ENCODE measurements at regions not wholly inside any gene's neighbourhood (a gene's known extent, or its start where the extent isn't known, plus 50 kb on each side); places are given as distances from the start of the nearest gene placed in this dataset.

DNA sequence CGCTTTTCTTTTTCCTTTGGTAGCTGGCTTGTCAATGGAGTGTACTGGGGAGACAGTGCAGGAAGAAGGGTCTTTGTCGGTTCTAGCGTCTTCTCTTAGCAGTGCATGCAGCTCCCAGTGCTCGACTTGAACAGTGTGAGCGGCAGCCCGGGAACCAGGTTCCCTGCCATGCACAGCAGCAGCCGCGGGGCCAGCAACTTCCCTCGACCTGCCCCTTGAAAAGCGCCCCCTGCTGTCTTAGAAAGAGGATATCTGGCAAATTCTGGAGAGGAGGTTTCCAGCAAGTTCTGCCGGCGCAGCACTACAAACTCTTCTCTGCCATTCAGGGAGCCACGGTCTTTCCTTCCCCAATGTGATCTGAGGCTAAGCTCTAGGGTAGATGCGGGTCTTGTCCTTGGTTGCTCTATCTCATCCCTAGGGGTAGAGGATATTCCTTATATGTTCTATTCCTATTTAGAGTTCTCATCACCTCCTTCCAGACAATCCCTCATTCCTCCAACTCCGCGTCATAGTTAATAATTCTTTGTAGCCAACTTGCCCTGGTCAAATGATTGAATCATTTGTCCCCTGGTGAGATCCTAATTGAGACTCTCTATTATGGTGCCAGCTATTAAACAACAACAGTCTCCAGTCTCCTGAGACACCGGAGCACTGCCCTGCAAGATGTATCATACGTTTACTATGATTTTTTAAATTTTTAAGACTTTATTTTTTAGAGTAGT is 451.3 kb downstream of the PMP22 start:
- no peak for DNase-seq (ENCODE audit: low spot score)

DNA sequence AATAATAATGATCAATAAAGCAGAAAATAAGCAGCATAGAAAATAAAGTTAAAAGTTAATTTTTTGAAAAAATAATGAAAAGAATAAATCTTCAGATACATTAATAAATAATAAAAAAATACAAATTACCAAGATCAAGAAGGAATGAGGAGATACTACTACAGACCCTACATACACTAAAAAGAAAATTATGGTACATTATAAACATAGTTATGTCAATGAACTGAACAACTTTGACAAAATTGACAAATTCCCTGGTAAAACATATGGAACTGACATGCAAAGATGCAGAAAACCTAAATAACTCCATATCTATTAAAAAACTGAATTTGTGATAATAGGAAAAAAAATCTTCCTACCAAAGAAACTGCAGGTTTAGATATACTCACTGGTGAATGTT is 456.7 kb downstream of the PMP22 start:
- no peak for DNase-seq (ENCODE audit: low spot score)

DNA sequence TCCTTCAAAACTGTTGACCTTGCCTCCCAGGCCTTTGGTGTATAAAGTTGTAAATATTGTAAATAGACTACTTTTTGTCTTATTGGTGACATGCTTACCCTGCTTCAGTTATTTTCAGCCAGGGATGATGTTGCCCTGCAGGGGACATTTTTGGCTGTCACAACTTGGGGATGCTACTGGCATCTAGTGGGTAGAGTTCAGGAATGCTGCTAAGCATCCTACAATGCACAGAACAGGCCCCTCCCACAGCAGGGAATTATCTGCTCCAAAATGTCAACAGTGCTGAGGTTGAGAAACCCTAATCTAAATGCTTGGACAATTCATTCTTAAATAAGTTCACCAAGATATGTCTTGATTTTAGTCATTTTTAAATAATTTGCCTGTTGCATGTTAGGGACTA is 459.8 kb downstream of the PMP22 start:
- peak; percentile 7 for DNase-seq (ENCODE audit: low spot score)

DNA sequence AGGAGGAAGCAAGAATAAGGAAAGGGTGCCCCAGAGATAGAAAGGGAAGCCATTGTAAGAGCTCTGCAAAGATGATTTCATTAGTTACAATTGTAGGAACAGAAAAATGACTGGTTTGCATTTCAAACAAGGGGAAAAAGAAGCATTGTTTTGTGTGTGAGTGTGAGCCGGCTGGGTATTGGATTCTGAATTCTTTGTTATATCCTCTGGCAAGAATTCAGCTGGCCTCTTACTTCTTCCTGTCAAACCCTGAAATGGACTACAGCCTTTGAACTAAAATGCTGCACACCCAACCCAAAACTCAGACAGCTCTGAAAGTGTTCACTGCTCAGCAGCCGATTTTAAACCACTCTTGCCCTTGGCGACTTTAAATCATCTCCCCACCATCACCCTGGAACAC is 461.3 kb downstream of the PMP22 start:
- no peak for DNase-seq (ENCODE audit: low spot score)

DNA sequence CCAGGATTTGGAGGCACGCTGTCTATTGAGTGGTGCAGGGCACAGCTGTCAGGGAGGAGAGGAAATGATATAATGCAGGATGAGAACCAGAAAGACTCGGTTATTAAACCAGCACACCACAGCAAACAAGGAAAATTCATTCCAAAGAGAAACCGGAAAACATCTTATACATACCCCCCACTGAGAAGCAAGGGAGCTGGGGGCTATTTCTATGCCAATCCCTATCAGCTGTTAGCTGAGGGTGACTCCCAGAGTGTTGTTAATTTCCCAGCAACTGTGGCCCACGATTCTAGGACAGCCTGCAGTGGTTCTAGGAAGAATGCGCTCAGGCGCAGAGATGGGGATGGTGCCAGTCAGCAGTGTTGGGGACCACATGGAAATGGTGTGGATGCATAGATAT is 467.3 kb downstream of the PMP22 start:
- DNase-seq (ENCODE audit: low spot score): no peak

DNA sequence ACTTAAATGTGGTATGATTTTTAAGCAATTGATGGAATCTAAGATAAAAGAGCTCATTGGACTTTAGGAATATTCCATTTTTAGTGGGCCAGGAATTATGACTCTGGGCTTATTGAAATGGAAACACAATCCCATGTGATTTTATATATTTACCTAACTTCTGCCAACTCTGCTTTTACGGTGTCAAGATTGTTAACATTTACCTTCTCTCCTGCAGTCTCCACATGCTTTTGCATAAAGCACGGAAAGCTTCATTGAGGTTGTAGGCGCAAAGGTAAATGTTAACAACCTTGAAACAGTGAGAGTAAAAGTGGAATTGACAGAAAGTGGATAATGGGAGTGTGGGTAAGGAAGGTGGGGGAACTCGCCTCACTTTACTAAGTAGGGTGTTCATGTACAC is 468.1 kb downstream of the PMP22 start:
- DNase-seq (ENCODE audit: low spot score): no peak

DNA sequence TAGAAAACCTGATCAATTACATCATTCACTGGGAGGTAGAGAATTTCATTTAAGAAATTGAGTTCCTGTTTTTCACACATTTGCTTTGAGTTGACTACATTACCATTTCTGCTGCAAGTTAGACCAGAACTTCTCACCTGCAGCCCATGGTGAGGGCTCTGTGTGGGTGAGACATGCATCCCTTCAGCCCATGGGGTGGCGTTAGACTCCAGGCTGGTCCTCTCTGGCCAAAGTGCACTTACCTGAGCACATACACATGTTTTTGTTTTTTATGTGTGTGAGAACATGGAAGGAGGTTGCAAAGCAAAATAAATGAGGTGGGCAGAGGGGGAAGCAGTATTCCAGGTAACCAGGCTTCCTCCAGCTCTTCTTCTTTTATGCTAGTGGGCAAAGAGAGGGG is 470.2 kb downstream of the PMP22 start:
- no peak for DNase-seq (ENCODE audit: low spot score)

DNA sequence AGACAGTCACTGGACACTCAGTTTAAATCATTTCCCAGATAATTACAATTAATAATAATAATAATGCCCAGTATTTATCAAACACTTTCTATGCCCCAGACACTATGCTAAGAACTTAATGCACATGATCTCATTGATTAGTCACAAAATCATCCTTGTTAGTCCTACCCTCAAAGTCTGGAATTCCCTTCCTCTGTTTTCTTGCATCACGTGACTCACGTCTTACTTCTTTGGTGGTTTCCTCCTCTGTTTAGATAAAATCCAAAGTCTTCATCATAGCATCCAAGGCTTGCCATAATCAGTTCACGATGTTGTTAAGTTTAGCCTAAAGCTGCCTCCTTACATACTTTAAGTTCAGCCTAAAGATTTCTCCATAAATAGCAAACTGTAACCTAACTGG is 471.9 kb downstream of the PMP22 start:
- no peak for DNase-seq (ENCODE audit: low spot score)

DNA sequence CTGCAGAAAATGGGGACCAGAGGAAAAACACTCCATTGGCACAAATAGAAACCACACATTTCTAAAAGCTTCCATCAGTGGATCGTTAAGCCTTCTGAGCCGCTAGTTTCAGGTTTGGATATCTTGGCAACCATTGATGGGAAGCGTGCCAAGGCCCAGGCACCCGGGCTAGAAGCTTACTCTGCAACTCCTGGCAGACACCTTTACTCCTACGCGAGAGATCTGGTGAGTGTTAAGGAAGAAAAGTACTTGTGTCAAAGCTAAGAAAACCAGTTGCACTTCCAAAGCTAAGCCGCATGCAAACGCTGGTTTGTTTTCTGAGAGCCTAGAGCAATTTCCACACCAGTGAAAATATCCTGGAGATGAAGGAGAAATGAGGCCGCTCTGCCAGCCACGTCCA is 472.4 kb downstream of the PMP22 start:
- no peak for DNase-seq (ENCODE audit: low spot score)

DNA sequence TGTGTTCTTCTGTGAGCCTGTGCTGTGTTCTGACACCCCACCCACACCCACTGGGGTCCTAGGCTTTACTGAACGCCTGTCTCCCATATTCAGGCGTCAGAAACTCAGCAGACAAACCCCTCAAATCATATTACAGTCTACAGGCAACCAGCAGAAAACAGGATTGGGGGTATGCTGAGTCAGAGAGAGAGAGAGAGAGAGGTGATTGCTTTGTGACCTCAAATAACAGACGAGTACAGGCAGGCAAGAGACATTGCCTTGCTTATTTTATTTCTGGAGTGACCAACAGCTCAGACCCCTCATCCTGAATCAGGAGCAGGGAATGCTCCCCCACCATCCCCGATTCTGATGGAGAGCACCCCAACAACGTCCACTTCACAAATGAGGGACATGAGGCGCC is 473.9 kb downstream of the PMP22 start:
- no peak for DNase-seq (ENCODE audit: low spot score)

DNA sequence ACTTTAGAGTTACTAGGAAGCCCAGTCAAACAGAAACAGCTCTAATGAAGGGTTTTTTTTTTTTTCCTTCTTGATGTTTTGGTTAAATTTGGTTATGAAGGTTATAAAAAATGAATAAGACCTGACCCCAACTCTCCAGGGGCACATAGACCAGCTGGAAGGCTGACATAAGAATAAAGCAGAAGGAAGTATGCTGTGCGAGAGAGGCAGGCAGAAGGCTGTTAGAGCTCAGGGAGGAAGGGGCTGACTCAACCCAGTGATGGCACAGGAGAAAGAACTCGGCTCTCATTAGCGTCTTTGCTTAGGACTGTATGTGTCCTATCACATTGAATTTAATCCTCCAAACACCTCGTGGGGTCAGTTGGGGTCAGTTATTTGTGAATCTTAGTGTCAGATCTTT is 474.6 kb downstream of the PMP22 start:
- DNase-seq (ENCODE audit: low spot score): no peak

DNA sequence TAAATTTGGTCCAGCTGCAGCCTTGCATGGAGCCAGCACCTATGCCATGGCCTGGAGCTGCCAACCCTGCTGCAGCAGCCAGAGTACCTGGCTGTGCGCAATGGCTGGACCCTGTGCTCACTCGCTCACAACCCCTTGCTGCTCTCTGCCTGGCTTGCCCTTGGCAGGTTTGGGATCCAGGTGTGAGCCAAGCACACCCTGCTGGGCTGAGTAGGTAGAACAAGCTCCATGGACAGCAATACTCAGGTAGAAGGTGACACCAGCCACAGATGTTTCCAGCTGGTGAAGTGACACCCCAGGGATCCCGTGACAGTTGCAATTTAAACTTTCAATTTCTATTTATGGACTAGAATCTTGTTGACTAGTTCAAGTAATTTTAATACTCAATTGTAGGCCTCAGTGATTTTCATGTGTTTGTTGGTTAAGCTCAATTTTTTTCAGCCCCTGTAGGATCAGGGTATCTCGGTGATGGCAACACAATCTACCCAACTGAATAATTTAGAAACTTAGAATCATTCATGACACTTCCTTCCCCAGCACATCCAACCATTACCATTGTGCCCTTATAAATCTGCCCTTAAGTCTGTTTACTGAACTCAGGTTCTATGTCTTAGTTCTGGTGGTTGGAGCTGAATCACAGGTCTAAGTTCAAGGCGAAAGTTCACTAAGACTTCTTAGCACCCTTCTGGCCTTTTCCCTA is 480.0 kb downstream of the PMP22 start:
- no peak for DNase-seq (ENCODE audit: low spot score)

DNA sequence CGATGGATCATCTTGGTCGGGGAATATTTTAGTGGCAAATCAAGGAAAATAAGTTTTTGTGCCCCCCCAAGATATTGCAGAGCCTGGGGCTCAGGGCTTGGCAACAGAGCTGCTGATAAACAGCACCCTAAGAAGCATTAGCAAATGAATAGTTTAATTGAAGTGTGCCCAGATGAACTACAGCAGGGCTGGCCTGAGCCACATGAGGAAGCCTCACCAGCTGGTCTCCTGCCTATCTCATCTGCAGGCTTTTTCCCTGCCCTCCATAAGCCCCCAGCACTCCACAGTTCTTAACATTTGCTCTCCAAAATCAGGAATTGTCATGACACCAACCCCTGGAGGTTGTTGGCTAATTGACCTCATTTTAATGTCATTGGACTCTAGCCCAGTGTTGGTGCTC is 480.2 kb downstream of the HS3ST3B1 start:
- no peak for DNase-seq (ENCODE audit: low spot score)

DNA sequence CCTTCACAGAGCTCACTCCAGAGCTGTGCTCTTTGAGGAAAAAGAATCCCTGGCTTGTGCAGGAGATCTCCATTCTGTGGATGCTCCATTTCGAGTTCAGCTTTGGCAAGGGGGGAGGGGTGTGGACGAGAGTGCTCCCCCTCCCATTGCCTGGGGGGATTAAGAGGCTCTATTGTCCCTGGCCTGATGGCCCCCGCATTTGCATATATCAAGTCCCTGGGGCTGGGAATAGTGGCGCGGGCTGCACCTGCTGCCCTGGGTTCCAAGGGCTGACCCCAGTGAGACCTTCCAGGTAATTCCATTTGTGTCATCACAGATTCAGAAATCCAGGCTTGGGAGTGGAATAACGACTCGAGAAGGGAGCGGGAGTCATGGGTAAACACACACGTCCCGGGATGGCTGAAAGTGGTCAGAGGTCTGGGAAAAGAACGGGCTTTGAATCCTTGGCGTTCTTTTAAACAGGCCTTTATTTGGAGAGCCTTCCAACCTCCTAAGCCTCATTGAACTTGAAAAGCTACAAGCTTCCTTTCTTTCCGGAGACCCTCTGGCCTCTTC is 479.3 kb downstream of the HS3ST3B1 start:
- no peak for DNase-seq (ENCODE audit: low spot score)

DNA sequence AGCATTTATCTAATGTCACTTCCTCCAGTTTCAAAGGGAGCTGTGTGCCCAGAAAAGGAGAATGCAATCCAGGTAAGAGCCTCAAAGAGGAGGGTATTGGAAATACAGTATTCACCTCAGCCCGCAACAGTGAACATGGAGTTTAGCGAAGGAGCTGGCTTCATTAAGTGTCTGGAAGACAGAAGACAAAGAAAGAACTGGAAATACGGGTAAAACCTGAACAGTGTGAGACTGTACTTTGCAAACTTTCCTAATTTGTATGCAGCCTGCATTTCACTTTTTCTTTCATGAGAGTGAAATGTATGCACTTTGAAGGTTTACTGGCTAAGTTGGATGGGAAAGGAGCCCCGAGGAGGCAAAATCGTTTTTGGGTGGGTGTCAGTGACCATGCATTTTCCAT is 478.4 kb downstream of the HS3ST3B1 start:
- DNase-seq (ENCODE audit: low spot score): no peak

DNA sequence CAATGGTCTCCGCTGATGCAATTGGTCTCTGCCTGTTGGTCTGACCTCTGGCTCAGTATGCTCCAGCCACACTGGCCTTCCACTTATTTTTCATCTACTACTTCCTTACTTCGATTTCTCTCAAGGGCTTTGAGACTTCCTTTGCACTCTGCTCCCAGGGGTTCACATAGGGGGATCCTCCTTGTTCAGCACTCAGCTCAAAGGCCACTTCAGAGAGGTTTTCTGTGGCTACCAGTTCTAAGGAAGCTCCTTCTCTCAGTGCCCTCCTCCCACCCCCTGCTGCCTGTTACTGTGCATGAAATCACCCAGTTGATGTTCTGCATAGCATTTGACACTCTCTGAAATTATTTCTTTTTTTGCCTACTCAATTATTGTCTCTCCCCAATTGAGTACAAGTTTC is 476.4 kb downstream of the HS3ST3B1 start:
- no peak for DNase-seq (ENCODE audit: low spot score)

DNA sequence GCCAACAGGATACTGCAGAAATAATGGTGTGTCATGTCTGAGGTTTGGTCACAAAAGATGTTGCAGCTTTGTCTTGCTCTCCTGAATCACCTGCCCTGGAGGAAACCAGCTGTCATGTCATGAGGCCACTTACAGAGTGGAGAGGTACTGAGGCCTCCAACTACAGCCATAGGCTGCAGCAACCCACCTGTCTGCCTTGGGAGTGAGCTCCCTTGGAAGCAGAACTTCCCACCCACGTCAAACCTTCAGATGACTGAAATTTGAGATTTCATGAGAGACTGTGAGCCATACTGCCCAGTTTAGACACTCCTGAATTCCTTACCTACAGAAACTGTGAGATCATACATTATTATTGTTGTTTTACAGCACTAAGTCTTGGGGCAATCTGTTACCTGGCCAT is 475.9 kb downstream of the HS3ST3B1 start:
- DNase-seq (ENCODE audit: low spot score): no peak

DNA sequence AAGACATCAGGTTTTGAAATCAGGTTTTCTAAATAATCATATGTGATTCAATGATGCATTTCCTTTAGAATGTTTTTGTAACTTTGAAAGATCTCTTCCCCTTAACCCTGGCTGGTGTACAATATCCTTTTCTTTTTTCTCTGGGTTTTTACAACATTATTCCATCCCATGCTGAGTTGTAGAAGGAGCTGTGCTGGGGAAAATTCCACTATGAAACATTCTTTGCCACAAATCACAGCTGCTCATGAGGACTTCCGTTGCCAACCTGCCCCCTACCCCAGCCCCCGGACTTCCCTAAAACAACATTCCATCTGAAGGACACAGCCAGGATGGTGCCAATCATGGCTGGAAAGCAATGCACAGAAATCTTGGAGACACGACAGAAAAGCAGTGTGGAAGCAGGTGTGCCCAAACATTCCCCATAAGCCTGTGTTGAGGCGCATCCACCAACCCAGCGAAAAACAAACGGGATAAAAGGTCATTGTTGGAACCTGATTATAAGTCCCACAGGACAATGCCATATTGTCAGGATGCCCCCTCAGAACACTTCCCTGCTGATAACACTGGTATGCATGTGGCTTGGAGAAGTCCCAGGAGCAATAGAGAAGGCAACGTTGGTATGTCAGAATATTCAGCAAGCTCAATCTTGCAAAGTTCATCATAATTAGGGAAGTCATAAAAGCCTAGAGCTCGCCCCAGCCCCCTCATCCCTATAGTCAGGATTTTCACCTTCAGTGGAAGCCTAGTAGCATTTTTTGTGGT is 475.0 kb downstream of the HS3ST3B1 start:
- no peak for DNase-seq (ENCODE audit: low spot score)

DNA sequence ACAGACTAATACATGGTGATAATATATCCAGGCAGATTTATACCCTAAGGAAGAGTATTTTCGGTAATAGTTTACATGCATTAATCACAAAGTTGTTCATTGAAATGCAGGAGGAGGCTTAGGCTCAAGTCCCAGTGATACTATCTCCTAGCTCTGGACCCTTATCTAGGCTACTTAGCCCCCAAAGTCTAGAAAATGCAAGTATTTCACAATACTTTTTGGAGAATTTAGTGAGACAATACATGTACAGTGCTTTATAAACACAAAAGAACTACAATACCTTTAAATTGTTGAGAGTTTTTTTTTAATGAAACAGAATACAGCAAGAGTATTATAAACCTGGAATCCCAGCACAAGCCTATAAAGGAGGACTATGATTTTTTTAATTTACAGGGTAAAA is 473.9 kb downstream of the HS3ST3B1 start:
- DNase-seq (ENCODE audit: low spot score): no peak

DNA sequence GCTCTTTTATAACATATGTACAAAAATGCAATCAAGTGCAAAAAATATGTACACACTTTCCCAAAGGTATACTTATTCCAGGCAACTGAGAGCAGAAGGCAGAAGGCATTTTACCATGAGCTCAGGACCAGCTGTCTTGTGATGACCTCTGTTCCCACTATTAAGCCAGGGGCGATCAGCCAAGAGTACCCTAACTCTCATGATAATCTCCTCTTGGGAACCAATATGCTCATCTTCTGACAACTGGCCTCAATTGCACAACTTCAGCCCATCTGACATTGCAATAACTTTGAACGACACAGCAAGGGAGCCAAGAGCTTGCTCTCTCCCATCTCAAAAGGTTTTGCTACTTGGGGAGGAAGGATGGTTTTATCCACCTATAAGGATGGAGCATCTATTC is 471.9 kb downstream of the HS3ST3B1 start:
- DNase-seq (ENCODE audit: low spot score): no peak

DNA sequence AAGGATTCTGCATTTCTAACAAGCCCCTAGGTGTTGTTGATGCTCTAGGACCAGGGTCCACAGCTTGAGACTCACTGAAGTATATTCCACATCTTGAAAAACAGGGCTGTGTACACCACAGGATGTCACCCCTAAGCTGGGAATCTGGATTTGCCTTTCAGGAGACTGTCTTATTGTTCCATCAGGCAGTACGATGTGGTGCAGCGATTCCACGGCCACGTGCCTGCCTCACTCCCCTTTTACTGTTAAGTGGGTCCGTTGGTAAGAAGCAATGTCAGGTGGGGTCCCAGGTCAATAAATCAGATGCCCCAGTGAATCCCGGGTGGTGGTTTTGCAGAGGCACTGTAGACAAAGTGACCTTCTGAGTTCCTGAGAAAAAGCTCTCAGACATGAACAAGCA is 470.7 kb downstream of the HS3ST3B1 start:
- DNase-seq (ENCODE audit: low spot score): no peak

DNA sequence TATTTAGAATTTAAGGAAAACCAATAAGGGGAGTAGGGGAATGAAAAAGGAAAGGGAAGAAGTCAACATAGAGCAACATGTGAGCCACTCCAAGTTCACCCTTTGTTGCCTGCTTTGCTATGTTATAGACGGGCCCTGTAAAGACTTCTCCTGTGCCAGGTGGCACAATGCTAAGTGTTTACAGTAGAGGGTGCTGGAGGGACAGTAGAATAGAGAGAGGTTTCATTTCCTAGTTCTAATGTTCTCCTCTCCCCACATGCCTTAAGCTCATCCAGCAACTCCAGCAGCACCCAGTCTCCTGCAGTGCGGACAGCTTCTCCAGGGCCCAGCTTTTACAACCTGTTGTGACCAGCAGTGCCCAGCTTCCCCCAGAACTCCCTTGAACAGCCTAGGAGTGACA is 468.0 kb downstream of the HS3ST3B1 start:
- DNase-seq (ENCODE audit: low spot score): no peak
